Mesodermal cell (in vitro differentiated cells): ENCODE measurements at regions not wholly inside any gene's neighbourhood (a gene's known extent, or its start where the extent isn't known, plus 50 kb on each side); places are given as distances from the start of the nearest gene placed in this dataset.

Experiments used
- H3K27ac ChIP-seq: 2 replicates; pipeline ENCODE4 v1.7.0; 2013; ENCODE audit warnings: mild to moderate bottlenecking, low read depth, low read length, moderate library complexity; ENCODE audit not compliant: severe bottlenecking
- H3K36me3 ChIP-seq: 2 replicates; pipeline ENCODE4 v1.7.1; 2013; ENCODE audit warnings: mild to moderate bottlenecking, low read length, moderate library complexity; ENCODE audit not compliant: control insufficient read depth, insufficient read depth
- H3K4me1 ChIP-seq: one replicate; pipeline ENCODE4 v1.7.1; 2013; ENCODE audit warnings: mild to moderate bottlenecking, low read length; ENCODE audit not compliant: insufficient read depth, control insufficient read depth, poor library complexity, severe bottlenecking
- H3K4me3 ChIP-seq: 2 replicates; pipeline ENCODE4 v1.7.0; 2013; ENCODE audit warnings: low read length, control low read depth, mild to moderate bottlenecking; ENCODE audit not compliant: insufficient read depth, poor library complexity, severe bottlenecking; ENCODE audit errors: extremely low read depth
- H3K9me3 ChIP-seq: 2 replicates; pipeline ENCODE4 v1.7.1; 2013; ENCODE audit warnings: mild to moderate bottlenecking, low read length, moderate library complexity; ENCODE audit not compliant: control insufficient read depth
- WGBS, 2 experiments: methylation state at CpG; one replicate each; pipeline ENCODE4 v1.1.5; 2013; ENCODE audit warnings: missing lambda C conversion rate in 2 of 2; ENCODE audit not compliant: insufficient coverage in 2 of 2; 5-methylcytosine and 5-hydroxymethylcytosine counted together

DNA sequence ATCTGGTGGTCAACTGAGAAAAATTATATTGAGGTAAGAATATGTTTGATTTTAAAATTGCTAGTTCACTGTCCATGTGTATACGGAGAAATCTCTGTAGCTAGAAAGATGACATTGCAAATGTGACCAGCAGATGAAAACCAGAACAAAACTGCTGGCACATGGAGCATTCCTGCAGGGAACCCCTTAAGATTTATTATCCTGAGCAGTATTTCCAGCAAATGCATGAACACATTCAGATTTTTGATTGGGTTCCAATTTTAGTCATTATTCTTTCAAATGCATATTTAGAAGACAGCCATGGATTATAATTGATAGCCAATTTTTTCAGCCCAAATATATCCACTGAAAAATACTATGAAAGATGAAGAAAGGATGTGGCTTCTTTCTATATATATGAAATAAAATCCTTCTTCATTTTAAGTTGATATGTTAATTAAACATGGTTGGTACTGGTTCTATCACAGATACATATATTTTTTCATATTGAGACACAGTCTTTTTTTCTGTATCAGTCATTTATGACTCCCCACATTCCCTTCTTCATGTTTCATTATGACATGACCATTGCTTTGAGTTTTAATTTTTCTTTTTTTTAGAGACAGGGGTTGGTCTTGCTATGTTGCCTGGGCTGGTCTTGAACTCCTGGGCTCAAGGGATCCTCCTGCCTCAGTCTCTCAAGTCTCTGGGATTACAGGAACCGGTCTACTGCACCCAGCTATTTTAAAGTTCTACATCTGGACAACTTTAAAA, 376.5 kb downstream of the KLF12 start:
- 75 to 100% methylated on average over 1 of the region's 2 CpGs for WGBS, 2 experiments
- Histone ChIP-seq H3K4me3 (no peak overlapping the region), H3K36me3 (no peaks in the 10 kb centered on the region), H3K4me1 (no peaks in the 10 kb centered on the region), H3K9me3 (no peaks in the 10 kb centered on the region), H3K27ac (no peak overlapping the region)

GRCh38 chr13:73754727-73755292, 379.4 kb downstream of the KLF12 start:
- Histone ChIP-seq H3K9me3 (no peaks in the 10 kb centered on the region), H3K36me3 (no peaks in the 10 kb centered on the region), H3K4me3 (no peak overlapping the region), H3K27ac (no peak overlapping the region), H3K4me1 (no peaks in the 10 kb centered on the region)
- WGBS, 2 experiments = 0% methylated on average over 1 of the region's 3 CpGs; no CpG with 5 or more reads in 1 of the 2 experiments

DNA sequence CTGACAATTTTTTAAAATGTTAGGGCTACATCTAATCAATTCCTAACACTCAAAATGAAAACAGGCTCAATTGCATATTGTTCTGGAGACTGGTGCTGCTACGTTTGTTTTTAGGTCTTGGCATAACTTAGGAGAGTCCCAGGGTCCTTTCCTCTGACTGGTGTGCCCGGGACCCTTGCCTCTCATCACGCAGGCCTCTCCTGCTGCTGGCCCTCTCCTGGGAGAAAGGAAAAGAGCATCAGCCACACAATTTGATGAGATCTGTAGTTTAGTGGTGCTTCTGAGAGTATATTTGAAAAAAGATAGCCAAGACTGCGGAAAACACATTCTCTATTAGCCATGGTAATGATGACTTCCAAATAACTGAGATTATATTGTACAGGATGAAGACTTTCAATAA, 380.0 kb downstream of the KLF12 start:
- H3K4me3 ChIP-seq = no peak overlapping the region
- no peaks in the 10 kb centered on the region for H3K4me1 ChIP-seq
- no peak overlapping the region for H3K27ac ChIP-seq
- H3K36me3 ChIP-seq = no peaks in the 10 kb centered on the region
- H3K9me3 ChIP-seq = no peaks in the 10 kb centered on the region
- 69 to 75% methylated on average over 2 to 3 of the region's 4 CpGs for WGBS, 2 experiments

GRCh38 chr13:73751290-73751689, 382.9 kb downstream of the KLF12 start:
- Histone ChIP-seq H3K4me1 (no peaks in the 10 kb centered on the region), H3K27ac (no peak overlapping the region), H3K9me3 (peaks cover 6% of the 10 kb centered on the region), H3K36me3 (no peaks in the 10 kb centered on the region), H3K4me3 (no peak overlapping the region)
- WGBS, 2 experiments = 83 to 95% methylated on average over 2 of the region's 3 CpGs

DNA sequence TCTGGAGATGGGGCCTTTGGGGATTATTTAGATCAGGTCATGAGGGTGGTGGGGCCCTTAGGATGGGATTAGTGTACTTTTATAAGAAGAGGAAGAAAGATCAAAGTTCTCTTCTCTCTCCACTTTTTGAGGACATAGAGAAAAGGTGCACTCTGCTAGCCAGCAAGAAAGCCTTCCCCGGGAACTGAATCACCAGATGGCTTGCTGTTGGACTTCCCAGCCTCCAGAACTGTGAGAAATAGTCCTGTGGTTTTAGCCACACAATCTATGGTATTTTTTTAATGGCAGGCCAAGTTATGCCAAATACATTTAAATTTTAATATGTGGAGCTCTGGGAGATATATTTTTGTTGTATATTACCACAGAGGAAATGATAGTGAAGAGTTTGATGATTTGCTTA, 385.8 kb downstream of the KLF12 start:
- H3K4me3 ChIP-seq = no peak overlapping the region
- H3K36me3 ChIP-seq = no peaks in the 10 kb centered on the region
- H3K27ac ChIP-seq = no peak overlapping the region
- 100% methylated on average over 1 of the region's 1 CpG; no CpG with 5 or more reads in 1 of the 2 experiments for WGBS, 2 experiments
- H3K9me3 ChIP-seq = peaks cover 6% of the 10 kb centered on the region
- H3K4me1 ChIP-seq = no peaks in the 10 kb centered on the region

- WGBS, 2 experiments = 80 to 100% methylated on average over 1 of the region's 2 CpGs
- H3K9me3 ChIP-seq = peaks cover 6% of the 10 kb centered on the region
- H3K4me3 ChIP-seq = no peak overlapping the region
- no peaks in the 10 kb centered on the region for H3K4me1 ChIP-seq
- H3K36me3 ChIP-seq = no peaks in the 10 kb centered on the region
- H3K27ac ChIP-seq = no peak overlapping the region
These were observed 389.0 kb downstream of the KLF12 start for GRCh38 chr13:73745190-73745589.

- 80 to 84% methylated on average over 2 to 3 of the region's 4 CpGs for WGBS, 2 experiments
- H3K36me3 ChIP-seq = no peaks in the 10 kb centered on the region
- H3K4me3 ChIP-seq = no peak overlapping the region
- H3K27ac ChIP-seq = no peak overlapping the region
- no peaks in the 10 kb centered on the region for H3K4me1 ChIP-seq
- no peaks in the 10 kb centered on the region for H3K9me3 ChIP-seq
These were observed 391.2 kb downstream of the KLF12 start for GRCh38 chr13:73742982-73743381.

DNA sequence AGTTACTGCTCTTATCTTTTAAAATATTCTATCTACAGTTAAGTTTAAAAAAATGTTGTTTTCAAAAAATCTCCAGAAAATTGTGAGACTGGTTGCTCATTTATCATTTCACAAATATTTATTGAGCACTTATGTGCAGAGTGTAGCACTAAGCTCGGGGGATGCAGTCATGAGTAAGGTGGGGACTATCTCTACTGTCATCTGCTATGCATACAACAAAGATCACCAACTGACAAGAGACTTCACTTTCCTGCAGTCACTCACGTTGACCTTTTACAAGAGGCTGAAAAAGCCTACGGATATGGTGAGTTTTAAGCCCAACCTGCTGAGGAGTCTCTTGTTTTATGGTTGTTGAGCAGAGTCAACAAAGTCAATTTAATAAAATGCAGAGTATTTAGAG, 392.5 kb downstream of the KLF12 start:
- Histone ChIP-seq H3K36me3 (no peaks in the 10 kb centered on the region), H3K9me3 (no peaks in the 10 kb centered on the region), H3K4me3 (no peak overlapping the region), H3K27ac (no peak overlapping the region), H3K4me1 (no peaks in the 10 kb centered on the region)
- WGBS, 2 experiments = no CpG with 5 or more reads among the region's 3 CpGs

GRCh38 chr13:73741111-73741510, 393.1 kb downstream of the KLF12 start:
- Histone ChIP-seq H3K4me1 (no peaks in the 10 kb centered on the region), H3K27ac (no peak overlapping the region), H3K4me3 (no peak overlapping the region), H3K9me3 (no peaks in the 10 kb centered on the region), H3K36me3 (no peaks in the 10 kb centered on the region)
- WGBS, 2 experiments = 77 to 84% methylated on average over 6 to 7 of the region's 8 CpGs

GRCh38 chr13:73740666-73741065, 393.5 kb downstream of the KLF12 start:
- H3K4me1 ChIP-seq = no peaks in the 10 kb centered on the region
- 86 to 92% methylated on average over 4 of the region's 5 CpGs for WGBS, 2 experiments

GRCh38 chr13:73739394-73739793, 394.8 kb downstream of the KLF12 start:
- H3K9me3 ChIP-seq = no peaks in the 10 kb centered on the region
- H3K27ac ChIP-seq = no peak overlapping the region
- no peaks in the 10 kb centered on the region for H3K4me1 ChIP-seq
- no CpG with 5 or more reads among the region's 1 CpG for WGBS, 2 experiments
- no peaks in the 10 kb centered on the region for H3K36me3 ChIP-seq
- no peak overlapping the region for H3K4me3 ChIP-seq

More at GRCh38 chr13:73740666-73741065, 393.5 kb downstream of the KLF12 start:
- Histone ChIP-seq H3K27ac (no peak overlapping the region), H3K36me3 (no peaks in the 10 kb centered on the region), H3K9me3 (no peaks in the 10 kb centered on the region), H3K4me3 (no peak overlapping the region)
